ENCODE measurements at regions not wholly inside any gene's neighbourhood (a gene's known extent, or its start where the extent isn't known, plus 50 kb on each side); places are given as distances from the start of the nearest gene placed in this dataset.

DNA sequence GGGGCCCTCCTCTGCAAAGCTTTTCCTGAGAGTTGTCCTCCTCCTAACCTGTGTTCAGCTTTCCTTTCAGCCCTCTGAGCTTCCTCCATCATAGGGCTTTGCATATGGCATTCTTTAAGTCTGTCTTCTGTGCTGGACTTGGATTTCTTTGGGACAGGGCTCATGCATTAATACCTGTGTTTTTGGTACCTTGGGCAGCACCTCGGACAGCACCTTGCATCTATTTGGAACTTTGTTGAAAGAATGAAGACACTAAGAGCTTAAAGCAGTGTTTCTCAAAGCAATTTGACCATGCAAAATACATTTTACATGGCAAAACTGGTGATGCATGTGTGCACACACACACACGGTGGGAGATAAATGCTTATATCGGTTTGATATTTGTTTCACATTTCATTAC lies 115.0 kb upstream of the SRRM4 start:
- TF ChIP-seq, protein P1, sequence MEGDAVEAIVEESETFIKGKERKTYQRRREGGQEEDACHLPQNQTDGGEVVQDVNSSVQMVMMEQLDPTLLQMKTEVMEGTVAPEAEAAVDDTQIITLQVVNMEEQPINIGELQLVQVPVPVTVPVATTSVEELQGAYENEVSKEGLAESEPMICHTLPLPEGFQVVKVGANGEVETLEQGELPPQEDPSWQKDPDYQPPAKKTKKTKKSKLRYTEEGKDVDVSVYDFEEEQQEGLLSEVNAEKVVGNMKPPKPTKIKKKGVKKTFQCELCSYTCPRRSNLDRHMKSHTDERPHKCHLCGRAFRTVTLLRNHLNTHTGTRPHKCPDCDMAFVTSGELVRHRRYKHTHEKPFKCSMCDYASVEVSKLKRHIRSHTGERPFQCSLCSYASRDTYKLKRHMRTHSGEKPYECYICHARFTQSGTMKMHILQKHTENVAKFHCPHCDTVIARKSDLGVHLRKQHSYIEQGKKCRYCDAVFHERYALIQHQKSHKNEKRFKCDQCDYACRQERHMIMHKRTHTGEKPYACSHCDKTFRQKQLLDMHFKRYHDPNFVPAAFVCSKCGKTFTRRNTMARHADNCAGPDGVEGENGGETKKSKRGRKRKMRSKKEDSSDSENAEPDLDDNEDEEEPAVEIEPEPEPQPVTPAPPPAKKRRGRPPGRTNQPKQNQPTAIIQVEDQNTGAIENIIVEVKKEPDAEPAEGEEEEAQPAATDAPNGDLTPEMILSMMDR (IDR thresholded peaks at IDR 0.05; ENCODE audit: poor library complexity, severe bottlenecking): no peak
- TF ChIP-seq, protein P2, sequence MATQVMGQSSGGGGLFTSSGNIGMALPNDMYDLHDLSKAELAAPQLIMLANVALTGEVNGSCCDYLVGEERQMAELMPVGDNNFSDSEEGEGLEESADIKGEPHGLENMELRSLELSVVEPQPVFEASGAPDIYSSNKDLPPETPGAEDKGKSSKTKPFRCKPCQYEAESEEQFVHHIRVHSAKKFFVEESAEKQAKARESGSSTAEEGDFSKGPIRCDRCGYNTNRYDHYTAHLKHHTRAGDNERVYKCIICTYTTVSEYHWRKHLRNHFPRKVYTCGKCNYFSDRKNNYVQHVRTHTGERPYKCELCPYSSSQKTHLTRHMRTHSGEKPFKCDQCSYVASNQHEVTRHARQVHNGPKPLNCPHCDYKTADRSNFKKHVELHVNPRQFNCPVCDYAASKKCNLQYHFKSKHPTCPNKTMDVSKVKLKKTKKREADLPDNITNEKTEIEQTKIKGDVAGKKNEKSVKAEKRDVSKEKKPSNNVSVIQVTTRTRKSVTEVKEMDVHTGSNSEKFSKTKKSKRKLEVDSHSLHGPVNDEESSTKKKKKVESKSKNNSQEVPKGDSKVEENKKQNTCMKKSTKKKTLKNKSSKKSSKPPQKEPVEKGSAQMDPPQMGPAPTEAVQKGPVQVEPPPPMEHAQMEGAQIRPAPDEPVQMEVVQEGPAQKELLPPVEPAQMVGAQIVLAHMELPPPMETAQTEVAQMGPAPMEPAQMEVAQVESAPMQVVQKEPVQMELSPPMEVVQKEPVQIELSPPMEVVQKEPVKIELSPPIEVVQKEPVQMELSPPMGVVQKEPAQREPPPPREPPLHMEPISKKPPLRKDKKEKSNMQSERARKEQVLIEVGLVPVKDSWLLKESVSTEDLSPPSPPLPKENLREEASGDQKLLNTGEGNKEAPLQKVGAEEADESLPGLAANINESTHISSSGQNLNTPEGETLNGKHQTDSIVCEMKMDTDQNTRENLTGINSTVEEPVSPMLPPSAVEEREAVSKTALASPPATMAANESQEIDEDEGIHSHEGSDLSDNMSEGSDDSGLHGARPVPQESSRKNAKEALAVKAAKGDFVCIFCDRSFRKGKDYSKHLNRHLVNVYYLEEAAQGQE (IDR thresholded peaks at IDR 0.05; ENCODE audit: borderline replicate concordance): no peak
- no peak for TF ChIP-seq POLR2AphosphoS5 (IDR thresholded peaks at IDR 0.05)
- no peak for TF ChIP-seq RAD21 (conservative IDR thresholded peaks at IDR 0.05)
- no peak for TF ChIP-seq EZH2 (IDR thresholded peaks at IDR 0.05; ENCODE audit: borderline replicate concordance, insufficient read depth, low read length, poor library complexity, severe bottlenecking)
